ENCODE measurements at regions not wholly inside any gene's neighbourhood (a gene's known extent, or its start where the extent isn't known, plus 50 kb on each side); places are given as distances from the start of the nearest gene placed in this dataset.

- Histone ChIP-seq H3K27ac (no peak overlapping the region), H3K27me3 (no peaks in the 10 kb centered on the region), H3K36me3 (no peaks in the 10 kb centered on the region), H3K4me1 (no peaks in the 10 kb centered on the region), H3K9me3 (no peaks in the 10 kb centered on the region), H3K4me3 (no peak overlapping the region)
- no peak for DNase-seq
- intact Hi-C loops (cut with DNase I; ENCODE audit: low total_unique reads), result no loop called here
- TF ChIP-seq CTCF (IDR thresholded peaks at IDR 0.05), result no peak
Measured at GRCh38 chr6:135583256-135583761, 85.8 kb upstream of the AHI1 start.

GRCh38 chr6:135586388-135586787, 88.8 kb upstream of the AHI1 start:
- TF ChIP-seq CTCF (IDR thresholded peaks at IDR 0.05), result no peak
- no peak for DNase-seq
- no peaks in the 10 kb centered on the region for H3K4me1 ChIP-seq
- H3K27me3 ChIP-seq, result no peaks in the 10 kb centered on the region
- no peaks in the 10 kb centered on the region for H3K36me3 ChIP-seq
- no peaks in the 10 kb centered on the region for H3K9me3 ChIP-seq
- intact Hi-C loops (cut with DNase I; ENCODE audit: low total_unique reads), result no loop called here
- no peak overlapping the region for H3K4me3 ChIP-seq
- H3K27ac ChIP-seq, result no peak overlapping the region

- DNase-seq, result no peak
- Histone ChIP-seq H3K4me3 (no peak overlapping the region), H3K36me3 (no peaks in the 10 kb centered on the region), H3K27ac (no peak overlapping the region), H3K4me1 (no peaks in the 10 kb centered on the region), H3K27me3 (no peaks in the 10 kb centered on the region), H3K9me3 (no peaks in the 10 kb centered on the region)
- TF ChIP-seq CTCF (IDR thresholded peaks at IDR 0.05), result no peak
- intact Hi-C loops (cut with DNase I; ENCODE audit: low total_unique reads), result no loop called here
Measured at GRCh38 chr6:135586844-135587243, 89.3 kb upstream of the AHI1 start.

GRCh38 chr6:135592276-135592675, 94.7 kb upstream of the AHI1 start:
- no peak for DNase-seq
- no peaks in the 10 kb centered on the region for H3K36me3 ChIP-seq
- H3K4me1 ChIP-seq, result no peaks in the 10 kb centered on the region
- no peaks in the 10 kb centered on the region for H3K27me3 ChIP-seq
- no peak for TF ChIP-seq CTCF (IDR thresholded peaks at IDR 0.05)
- no peaks in the 10 kb centered on the region for H3K9me3 ChIP-seq
- no peak overlapping the region for H3K4me3 ChIP-seq
- no peak overlapping the region for H3K27ac ChIP-seq
- intact Hi-C loops (cut with DNase I; ENCODE audit: low total_unique reads), result no loop called here

- intact Hi-C loops (cut with DNase I; ENCODE audit: low total_unique reads), result no loop called here
- TF ChIP-seq CTCF (IDR thresholded peaks at IDR 0.05), result no peak
- Histone ChIP-seq H3K4me3 (no peak overlapping the region), H3K36me3 (no peaks in the 10 kb centered on the region), H3K27ac (no peak overlapping the region), H3K27me3 (no peaks in the 10 kb centered on the region), H3K4me1 (no peaks in the 10 kb centered on the region), H3K9me3 (no peaks in the 10 kb centered on the region)
- no peak for DNase-seq
Measured at GRCh38 chr6:135594000-135594399, 96.5 kb upstream of the AHI1 start.

- intact Hi-C loops (cut with DNase I; ENCODE audit: low total_unique reads), result no loop called here
- Histone ChIP-seq H3K4me3 (no peak overlapping the region), H3K27me3 (no peaks in the 10 kb centered on the region), H3K9me3 (no peaks in the 10 kb centered on the region), H3K27ac (no peak overlapping the region), H3K4me1 (no peaks in the 10 kb centered on the region), H3K36me3 (no peaks in the 10 kb centered on the region)
- TF ChIP-seq CTCF (IDR thresholded peaks at IDR 0.05), result no peak
- DNase-seq, result no peak
Measured at GRCh38 chr6:135600086-135600702, 102.7 kb upstream of the AHI1 start.

All from tibial artery (tissue), 4 donors.